PC-3 (cell line): ENCODE measurements at regions not wholly inside any gene's neighbourhood (a gene's known extent, or its start where the extent isn't known, plus 50 kb on each side); places are given as distances from the start of the nearest gene placed in this dataset.

Experiments
- CTCF ChIP-seq: fragments of 300-600 bp; sonication (generic); conservative IDR thresholded peaks from 2 replicates; pipeline ENCODE4 v1.5.1; 2017; ENCODE audit warnings: antibody characterized with exemption, low read depth, mild to moderate bottlenecking, low read length
- EZH2 ChIP-seq: fragments of 300-600 bp; sonication (generic); IDR thresholded peaks from one replicate; pipeline ENCODE4 v1.6.1; 2017; ENCODE audit warnings: antibody characterized with exemption, mild to moderate bottlenecking, low read length; ENCODE audit not compliant: unreplicated experiment
- EZH2phosphoT487 ChIP-seq: fragments of 300-600 bp; sonication (generic); IDR thresholded peaks from 2 replicates; pipeline ENCODE4 v1.6.1; 2018; ENCODE audit warnings: mild to moderate bottlenecking, antibody characterized with exemption, low read length, borderline replicate concordance

GRCh38 chr5:50340757-50341156, 100.3 kb downstream of the EMB start:
- TF ChIP-seq CTCF (no peak), EZH2 (no peak), EZH2phosphoT487 (no peak)
